Epithelial cell of esophagus (primary cell): ENCODE measurements at regions not wholly inside any gene's neighbourhood (a gene's known extent, or its start where the extent isn't known, plus 50 kb on each side); places are given as distances from the start of the nearest gene placed in this dataset.

Source experiments
- DNase-seq: peaks from one replicate; pipeline ENCODE4 v3.0.0; 2010; ENCODE audit warnings: low read depth
- H3K4me3 ChIP-seq: 2 replicates; pipeline ENCODE4 v1.5.1; 2011; ENCODE audit warnings: mild to moderate bottlenecking, low read length, control low read depth
- TF ChIP-seq, protein P1 (sequence below): IDR thresholded peaks from 2 replicates; pipeline ENCODE4 v1.5.1; 2011; ENCODE audit warnings: low read depth, mild to moderate bottlenecking, low read length, control low read depth, inconsistent platforms; ENCODE audit not compliant: insufficient read depth; ENCODE audit errors: missing control alignments

- no peak for DNase-seq
- no peak overlapping the region for H3K4me3 ChIP-seq
- TF ChIP-seq, protein P1, sequence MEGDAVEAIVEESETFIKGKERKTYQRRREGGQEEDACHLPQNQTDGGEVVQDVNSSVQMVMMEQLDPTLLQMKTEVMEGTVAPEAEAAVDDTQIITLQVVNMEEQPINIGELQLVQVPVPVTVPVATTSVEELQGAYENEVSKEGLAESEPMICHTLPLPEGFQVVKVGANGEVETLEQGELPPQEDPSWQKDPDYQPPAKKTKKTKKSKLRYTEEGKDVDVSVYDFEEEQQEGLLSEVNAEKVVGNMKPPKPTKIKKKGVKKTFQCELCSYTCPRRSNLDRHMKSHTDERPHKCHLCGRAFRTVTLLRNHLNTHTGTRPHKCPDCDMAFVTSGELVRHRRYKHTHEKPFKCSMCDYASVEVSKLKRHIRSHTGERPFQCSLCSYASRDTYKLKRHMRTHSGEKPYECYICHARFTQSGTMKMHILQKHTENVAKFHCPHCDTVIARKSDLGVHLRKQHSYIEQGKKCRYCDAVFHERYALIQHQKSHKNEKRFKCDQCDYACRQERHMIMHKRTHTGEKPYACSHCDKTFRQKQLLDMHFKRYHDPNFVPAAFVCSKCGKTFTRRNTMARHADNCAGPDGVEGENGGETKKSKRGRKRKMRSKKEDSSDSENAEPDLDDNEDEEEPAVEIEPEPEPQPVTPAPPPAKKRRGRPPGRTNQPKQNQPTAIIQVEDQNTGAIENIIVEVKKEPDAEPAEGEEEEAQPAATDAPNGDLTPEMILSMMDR = no peak
These were observed 347.9 kb downstream of the CDH9 start for GRCh38 chr5:26690511-26690910.

- peak; percentile 5 for DNase-seq
- TF ChIP-seq, protein P1 = no peak
- no peak overlapping the region for H3K4me3 ChIP-seq
These were observed 356.5 kb downstream of the CDH9 start for GRCh38 chr5:26681861-26682260.

DNA sequence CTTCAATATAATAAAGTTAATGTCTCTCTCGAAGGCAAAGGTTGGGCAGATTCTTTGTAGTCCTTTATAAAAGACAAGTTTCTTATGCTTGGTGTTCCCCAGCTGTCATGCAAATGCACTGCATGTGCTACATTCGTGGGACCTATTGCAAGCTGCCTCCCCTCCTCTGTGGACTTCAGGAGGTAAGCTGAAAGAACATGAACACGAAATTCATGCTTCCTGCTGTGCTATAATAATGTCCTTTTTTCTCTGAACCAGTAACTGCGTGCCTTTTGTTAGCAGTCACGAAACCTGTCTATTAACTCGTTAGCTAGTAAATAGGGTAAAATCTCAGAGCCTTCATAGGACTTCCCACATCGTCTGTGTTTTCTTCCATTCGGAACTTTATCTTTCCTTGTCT, 363.5 kb downstream of the CDH9 start:
- DNase-seq = no peak
- no peak overlapping the region for H3K4me3 ChIP-seq
- TF ChIP-seq, protein P1 = no peak

DNA sequence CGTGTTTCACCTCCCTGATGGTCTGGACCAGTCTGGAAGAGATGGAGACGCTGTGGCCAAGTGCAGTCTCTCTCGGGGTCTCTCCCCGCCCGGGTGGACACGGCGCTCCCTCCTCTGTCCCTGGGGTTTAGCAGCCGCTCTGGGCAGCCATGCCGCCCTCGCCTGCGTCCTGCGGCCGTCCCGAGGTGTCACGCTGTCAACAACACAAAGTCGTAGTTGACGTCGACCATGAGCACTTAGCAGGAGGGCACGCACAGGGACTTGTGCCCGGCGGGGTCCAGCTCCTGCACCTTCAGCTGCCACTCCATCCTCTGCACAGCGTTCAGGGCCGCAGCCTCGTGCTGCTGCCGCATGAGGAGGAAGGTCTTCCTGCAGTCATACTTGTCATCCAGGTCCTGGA, 368.9 kb downstream of the CDH9 start:
- H3K4me3 ChIP-seq = no peak overlapping the region
- TF ChIP-seq, protein P1 = no peak
- DNase-seq = no peak

DNA sequence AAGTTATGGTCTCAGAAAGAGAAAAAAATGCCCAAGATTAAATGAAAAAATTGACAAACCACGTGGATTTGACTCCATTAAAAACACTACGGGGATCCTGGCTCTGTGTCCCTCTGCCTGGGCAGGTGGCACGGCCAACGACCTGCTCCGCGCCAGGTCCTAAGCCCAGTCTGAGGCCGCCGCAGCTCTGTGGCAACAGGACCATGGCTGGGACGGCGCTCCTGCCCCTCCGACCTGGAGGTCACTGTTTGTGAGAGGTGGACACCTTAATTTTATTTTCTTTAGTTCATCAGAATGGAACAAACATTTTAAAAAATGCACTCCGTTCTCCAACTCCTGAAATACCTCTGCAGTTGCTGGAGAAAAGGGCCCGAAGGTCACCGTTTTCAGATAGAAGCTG, 369.4 kb downstream of the CDH9 start:
- H3K4me3 ChIP-seq = no peak overlapping the region
- DNase-seq = no peak
- TF ChIP-seq, protein P1 = no peak

DNA sequence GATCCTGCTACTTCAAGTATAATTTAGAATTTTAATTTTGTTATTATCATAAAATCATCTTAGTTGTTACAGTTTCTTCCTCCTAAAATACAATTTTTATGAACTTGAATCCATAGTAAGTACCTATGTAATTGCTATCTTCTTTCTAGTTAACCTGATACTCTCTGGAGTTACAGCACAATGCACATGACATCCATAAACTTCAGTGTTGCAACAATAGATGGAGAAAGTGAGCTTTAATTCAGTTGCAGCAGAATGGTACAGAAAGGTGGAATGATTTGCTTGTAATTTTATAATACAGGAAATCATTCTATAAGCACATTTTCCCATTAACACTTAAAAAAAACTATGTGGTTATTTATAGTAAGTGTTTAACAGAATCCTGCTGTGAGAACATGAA, 372.0 kb downstream of the CDH9 start:
- DNase-seq = no peak
- TF ChIP-seq, protein P1 = no peak
- H3K4me3 ChIP-seq = no peak overlapping the region

DNA sequence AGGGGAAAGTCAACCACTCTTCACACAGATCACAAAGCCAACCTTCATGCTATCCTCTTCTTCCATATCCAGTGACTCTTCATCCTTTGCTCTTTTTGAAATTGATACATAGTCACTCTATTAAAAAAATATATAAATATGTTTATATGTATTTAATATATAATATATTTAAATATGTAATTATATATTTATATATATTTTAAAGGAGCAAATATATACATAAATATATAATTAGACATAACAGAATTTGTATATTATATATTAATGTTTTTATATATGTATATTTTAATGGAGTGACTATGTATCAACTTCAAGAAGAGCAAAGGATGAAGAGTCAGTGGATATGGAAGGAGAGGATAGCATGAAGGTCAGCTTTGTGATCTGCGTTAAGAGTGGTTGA, 374.9 kb downstream of the CDH9 start:
- TF ChIP-seq, protein P1 = no peak
- no peak for DNase-seq
- no peak overlapping the region for H3K4me3 ChIP-seq
